GM19035 (cell line): ENCODE measurements at regions not wholly inside any gene's neighbourhood (a gene's known extent, or its start where the extent isn't known, plus 50 kb on each side); places are given as distances from the start of the nearest gene placed in this dataset.

Experiments
- ATAC-seq: cut with Tn5 transposase; IDR thresholded peaks from one replicate; pipeline ENCODE4 v1.9.1; 2021; ENCODE audit not compliant: unreplicated experiment

DNA sequence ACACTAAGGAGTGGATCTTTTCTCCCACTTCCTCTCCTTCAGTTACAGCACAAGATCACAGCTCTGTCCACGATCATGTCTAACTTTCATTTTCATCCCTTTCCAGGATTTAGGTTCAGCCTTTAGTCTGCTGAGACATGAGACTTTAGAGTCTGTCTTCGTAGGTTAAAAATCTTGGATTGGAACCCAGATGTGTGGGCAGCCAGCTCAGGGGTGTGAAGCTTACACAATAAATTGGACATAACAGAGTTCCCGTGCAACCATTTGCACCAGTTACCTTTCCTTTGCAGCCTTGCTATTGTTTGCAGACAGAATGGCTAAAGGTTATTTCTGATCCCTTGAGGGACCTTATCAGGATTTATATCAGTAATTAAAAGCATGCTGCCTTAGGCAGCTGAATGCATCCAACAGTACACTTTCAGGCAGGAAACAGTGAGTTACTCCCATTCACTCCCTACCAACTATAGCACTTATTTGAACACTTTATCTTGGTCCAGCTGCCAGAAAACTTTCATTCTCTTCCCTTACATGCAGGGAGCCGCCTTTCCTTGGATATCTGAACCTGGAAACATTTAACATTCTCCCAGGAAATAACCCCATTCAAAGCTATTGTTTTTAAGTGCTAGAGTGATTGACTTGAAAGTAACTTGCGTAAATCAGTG is 87.3 kb downstream of the TMEM100 start:
- ATAC-seq, result no peak

DNA sequence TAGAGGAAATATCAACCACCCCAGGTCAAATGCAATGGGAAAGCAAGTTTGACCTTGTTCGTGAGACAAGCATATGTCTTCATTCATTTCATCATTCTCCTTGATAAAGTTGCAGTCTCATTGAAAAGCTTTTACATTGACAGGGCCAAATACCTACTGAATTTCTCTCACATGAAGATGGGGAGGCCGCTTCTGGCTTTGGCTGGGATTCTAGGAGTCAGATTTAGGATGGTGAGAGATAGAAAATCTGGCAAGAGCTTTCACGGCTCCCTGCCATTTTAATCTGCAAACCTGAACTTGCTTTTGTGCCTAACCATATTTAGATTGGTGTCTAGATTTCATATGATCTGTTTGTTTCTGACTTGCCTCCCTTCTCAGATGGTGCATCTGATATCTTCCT is 88.0 kb downstream of the TMEM100 start:
- ATAC-seq, result no peak

DNA sequence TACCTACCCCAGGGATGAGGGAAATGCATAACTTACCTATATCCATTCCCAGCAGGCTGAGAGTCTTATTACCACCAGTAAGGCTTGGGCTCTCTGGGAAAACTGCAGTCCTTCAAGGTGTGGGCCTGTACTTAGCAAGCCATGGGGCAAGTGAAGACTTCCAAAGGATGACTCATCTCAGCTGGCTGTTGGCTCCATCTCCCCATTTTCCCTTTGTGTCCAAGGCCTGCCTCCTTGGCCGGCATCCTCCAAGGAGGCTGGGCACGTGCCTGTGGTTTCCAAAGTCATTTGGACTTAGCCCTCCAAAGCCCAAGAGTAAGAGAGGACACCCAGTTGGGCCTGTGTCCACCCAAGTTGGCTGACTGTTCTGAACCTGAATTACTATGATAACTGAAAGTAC is 89.8 kb downstream of the TMEM100 start:
- no peak for ATAC-seq

DNA sequence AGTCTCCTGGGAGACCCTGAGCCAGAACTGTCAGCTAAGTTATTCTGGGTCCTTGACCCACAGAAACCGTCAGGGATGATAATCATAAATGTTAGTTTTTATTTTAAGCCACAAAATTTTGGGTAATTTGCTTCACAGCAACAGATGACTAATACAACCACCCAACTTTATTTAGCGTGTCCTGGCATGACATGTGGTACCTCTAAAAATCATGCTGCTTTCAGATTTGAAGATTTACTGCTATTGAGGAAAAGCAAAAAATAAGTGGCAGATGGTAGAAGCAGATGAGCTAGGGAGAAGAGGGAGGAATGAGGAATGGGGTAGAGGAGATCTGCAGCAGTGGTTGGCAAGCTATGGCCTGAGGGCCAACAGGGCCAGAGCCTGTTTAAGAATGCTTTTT is 90.4 kb downstream of the TMEM100 start:
- no peak for ATAC-seq

DNA sequence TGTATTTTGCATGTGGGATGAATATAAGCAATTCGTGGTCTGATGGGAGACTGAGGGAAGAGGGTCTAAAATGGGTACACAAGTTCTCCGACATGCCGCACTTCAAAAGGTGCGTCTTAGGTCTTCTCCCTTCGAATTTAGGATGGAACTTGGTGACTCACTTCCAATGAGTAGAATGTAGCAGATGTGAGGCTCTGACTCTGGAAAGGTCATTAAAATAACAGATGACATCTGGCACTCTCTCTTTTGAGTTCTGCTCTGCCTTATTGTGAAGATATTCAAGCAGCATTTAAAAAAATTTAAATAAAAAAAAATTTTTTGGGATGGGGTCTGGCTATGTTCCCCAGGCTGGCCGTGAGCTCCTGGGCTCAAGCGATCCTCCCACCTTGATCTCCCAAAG is 92.7 kb downstream of the TMEM100 start:
- ATAC-seq, result no peak

DNA sequence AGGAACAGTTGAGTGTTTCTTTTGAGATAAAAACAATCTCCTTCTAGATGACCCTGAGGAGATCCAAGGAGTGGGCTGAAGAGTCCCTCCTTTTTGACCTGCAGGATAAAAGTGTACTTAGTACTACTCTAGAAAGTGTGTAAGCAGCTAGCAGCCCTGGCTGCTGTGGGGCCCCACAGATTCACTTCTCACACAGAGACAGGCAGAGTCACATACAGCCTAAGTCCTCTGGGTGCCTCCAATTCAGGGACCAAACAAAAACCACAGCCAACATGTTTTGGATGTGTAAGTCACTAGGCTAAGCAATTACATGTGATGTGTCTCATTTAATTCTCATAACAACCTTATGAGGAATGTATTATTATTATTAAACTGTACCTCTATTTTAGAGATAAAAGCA is 97.1 kb downstream of the TMEM100 start:
- peak; percentile 82 for ATAC-seq

DNA sequence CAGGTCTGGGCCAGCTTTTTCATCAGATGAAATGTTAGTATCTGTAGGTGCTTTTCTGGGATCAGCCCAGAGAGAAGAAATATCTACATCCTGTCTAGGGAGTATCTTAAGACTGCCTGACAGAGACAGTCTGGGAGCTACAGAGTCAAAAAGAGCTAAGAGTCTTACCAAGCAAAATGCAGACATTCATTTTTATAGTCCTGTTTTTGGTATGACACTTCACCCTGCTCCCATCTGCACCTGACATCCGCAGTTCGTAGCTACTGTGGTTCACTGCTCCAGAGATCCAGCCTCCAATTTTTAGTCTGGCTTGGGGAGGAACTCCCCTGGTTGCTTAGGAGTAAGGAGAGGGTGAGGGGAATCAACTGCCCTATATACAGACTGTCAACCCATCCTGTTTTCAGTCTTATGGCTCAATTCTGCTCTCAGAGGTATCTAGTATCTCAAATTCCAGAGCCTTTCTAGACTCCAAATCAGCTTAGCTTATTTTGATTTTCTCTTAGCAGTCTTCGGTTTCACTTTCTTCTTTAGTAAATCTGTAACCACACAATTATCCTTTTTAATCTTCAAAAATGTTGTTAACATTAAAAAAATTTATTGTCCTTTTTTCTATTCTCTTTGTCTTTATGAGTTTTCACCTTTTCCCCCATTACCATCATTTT is 97.8 kb downstream of the TMEM100 start:
- peak; percentile 61 for ATAC-seq

DNA sequence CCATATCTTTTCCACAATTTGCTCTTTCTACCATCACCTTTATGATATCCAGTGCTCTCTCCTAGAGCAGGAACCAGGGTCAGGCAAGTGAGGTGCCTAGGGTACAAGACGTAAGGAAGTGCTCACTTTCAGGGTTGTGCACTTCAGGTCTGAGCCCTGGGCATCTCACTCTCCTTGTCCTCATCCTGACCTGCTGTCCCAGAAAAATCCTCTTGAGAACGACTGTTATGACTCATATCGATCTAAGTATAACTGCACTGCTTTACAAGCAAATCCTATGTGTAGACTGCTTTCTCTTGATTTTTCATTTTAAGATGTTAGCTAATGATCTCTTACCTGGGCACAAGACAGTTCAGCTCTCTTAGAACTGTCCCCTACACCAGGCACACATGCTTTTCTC is 100.1 kb downstream of the TMEM100 start:
- ATAC-seq, result no peak

DNA sequence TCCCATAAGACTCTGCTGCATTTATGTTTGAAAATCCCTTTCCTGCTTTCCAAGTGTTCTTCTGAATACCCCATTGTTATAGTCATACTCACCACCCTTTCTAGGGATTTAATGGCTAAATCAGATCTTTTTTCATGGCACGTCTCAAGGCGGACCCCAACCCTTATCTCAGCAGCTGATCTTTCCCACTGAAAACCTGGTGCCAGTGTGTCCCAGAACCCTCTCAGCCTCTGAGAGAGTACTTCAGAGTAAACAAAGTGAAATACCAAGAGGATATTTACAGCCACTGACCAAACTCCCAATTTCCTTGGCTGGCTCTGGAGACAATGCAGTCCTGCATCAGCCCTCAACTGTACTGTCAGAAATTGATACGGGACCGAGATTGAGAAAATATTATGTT is 101.7 kb downstream of the TMEM100 start:
- no peak for ATAC-seq

DNA sequence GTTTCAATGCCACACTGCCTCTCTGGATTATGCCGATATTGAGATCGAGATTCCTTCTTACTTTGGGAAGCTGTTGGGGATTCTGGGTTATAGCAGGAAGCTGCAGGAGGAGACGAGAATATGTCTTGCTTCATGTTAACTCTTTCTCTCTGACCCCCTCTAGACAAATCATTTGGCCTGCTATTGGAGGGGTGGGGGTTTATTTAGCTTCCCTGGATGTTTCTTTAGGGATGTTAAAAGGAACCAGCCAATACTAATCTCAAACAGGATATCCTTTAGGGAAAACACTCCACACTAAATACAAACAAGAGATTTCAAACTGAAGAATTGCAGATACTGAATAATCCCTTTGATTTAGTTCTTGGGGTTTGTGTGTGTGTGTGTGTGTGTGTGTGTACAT is 102.6 kb downstream of the TMEM100 start:
- no peak for ATAC-seq

DNA sequence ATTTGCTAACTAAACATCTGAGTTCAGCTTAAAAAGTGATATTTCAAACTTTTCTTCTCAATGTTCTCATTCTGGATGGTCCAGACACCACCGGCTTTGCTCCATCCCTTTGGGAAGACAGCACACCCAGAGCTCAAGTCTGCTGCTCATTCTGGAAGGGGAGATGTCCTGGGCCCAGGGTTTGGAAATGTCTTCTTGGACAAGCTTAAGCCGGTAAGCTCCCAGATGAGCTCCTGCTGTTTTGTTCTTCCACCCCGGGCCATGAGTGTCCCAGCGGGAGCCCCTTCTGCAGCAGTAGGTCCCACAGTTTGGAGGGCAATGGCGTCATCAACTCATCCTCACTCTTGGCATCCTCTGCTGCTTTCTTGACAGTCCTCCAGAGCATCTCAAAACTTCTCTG is 105.2 kb downstream of the TMEM100 start:
- no peak for ATAC-seq

DNA sequence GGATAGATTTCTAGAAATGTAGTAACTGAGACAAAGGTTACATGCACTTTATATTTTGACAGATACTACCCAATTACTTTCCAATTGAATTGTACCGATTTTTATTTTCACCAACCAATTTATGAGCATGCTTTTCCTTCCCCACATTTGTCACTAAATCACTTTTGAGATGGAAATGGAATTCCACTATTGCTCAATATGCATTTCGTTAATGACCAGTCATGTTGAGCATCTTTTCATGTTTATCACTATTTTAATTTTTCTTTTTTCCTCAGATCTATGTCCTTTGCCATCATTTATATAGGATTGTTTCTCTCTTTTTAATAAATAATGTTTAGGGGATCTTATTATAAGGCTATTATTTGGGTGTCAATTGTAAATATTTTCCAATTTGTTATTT is 102.8 kb upstream of the SMIM36 start:
- no peak for ATAC-seq

DNA sequence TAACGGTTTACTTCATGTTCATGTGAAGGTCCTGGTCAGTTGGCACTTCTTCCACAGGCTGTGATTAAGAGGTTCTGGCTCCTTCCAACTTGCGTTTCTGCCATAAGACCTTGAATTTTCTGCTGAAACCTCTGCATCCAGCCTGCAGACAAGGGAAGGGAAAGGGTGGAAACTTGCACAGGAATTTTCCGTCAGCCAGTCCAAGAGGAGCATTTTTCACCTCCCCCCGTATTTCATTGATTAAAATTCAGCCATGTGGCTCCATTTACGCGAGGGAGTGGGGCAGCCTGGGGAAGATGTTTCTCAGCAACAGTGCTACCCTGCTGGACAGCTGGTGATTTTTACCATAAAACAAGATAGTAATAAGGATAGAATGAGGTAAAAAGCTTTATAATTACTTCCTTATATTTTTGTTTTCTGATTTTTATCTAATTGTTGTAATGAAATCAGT is 101.5 kb upstream of the SMIM36 start:
- ATAC-seq, result no peak

DNA sequence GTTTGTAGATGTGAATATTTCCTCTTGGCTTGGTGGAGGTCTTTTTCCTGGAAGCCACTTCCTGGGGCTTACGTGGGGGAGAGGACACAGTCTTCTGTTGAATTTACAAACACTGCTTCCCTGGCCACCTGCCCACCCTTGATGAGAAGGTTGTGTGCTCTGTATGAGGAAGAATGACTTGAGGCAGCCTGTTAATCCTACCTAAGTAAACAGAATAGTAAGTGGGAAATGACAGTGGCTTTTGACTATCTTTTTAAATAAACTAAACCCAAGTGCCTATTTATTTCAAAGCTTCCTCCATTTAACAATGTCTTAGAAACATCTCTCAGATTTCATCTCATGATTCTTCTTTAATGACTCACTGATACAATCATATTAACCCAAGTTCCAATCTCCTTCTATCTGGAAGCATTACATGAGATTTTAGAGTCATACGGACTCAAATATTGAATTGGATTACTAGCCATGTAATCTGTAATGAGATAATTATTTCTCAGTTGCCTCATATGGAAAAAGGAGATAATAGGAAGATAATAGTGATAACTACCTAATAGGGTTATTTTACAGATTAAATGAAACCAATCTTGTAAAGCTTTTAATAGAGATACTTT is 96.6 kb upstream of the SMIM36 start:
- no peak for ATAC-seq

DNA sequence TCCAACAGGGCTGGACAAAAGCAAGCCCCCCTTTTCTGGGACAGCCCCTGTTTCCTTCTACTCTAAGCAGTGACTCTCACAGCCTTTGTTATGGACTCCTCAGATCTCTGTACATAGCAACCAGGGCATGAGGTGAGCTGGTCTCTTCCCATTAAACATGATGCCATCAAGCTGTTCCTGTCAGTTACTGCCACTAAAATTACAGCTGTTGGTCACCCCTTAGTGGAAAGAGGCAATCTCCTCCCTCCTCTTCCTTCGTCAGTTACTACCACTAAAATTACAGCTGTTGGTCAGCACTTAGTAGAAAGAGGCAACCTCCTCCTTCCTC is 95.2 kb upstream of the SMIM36 start:
- ATAC-seq, result no peak

DNA sequence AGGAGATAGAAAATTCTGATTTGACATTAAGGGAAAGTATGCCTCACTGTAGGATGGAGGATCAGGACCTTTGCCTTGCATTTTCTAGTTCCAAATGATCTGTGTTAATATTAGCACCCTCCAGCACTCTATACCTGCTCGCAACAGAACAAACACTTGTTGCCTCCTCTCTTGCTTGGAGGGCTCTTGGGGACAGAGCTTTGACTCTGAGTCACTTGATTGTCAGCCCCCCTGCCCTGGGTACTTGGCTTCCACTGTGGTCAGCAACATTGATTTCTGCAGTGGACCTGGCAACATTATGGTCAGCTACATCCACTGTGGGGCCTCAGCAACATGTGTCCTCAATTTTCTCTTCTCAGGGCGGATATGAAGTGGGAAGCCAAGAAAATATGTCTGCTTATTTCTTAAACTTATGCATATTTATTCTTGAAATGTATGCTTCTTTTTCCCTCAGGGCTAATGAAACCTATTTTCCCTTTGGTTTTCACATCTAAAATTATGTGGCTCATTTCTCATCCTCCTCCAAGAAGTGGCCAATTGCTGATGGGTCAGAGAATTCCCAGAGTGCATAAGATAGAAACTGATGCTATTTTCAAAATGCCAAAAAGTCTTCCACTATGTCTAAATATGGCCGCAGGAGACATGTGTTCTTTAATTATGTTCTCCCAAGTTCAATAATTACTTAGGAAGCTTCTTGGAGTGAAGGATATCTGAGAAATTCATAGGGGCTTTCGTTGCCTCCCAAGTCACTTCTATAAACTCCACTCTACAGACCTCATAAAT is 94.6 kb upstream of the SMIM36 start:
- no peak for ATAC-seq

DNA sequence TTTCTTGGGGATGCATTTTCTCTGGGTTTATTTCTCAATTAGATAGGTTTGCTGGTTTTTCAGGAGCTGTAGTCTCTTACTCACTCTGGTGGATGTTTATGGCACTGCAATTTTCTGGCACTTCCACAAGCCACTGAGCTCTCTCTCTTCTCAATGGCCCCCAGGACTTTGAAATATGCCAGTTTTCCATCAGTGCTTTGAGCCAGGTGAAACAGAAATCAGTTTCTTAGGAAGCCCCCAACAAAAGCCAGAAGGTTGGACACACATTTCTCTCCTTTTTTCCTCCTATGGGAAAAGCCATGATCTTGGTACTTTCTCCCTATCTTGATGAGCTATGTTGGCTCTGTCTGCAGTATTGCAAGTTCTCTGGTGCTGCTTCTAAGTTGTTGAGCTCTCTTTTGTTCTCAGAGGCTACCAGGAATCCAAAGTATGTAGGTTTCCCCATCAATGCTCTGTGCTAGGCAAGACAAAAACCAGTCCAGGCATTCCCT is 90.7 kb upstream of the SMIM36 start:
- ATAC-seq, result no peak

DNA sequence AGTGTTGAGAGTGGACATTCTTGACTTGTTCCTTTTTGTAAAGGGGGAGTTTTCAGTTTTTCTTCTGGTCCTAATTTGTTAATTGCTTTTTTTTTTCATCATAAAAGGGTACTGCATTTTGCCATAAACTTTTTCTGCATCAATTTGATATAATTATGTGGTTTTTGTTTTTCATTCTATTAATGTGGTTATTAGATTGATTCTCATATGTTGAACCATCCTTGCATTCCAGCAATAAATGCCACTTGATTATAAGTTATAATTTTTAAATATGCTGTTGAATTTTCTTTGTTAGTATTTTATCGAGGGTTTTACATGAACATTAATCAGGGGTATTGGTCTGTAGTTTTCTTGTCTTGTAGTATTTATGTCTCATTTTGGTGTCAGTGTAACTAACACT is 87.2 kb upstream of the SMIM36 start:
- ATAC-seq, result no peak

DNA sequence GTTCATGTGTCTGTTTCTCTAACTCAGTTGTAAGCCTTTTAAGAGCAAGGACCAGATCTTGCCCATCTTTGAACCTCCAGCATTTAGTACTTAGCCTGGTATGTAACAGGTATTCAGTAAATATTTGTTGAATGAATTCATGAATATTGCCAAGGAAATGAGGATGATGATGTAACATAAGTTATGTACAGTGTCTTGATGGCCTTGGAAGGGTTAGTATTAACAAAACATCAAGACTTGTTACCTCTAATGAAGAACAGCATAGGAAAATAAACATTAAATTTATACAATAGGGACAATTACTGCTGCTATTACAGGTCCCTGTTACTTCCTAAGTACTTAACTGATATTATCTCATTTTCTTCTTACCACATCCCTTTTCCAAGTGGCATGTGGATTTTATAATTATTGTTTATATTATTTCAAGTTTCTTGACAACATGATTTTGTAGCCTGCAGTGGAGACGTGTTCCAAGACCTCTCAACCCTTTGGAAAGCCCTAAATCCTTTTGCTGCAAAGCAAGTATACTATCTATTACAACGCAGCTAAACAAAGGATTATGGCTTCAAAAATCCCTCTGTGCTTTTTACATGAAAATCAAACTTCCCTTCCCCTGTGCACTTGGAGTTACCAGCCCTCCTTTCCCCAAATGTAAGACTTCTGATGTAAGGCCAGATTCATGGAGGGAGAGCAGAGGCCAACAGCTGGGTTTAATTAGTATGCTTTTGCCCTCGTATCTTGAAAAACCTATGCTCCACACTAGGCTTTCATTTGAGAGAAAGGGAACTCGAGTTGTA is 77.4 kb upstream of the SMIM36 start:
- no peak for ATAC-seq

DNA sequence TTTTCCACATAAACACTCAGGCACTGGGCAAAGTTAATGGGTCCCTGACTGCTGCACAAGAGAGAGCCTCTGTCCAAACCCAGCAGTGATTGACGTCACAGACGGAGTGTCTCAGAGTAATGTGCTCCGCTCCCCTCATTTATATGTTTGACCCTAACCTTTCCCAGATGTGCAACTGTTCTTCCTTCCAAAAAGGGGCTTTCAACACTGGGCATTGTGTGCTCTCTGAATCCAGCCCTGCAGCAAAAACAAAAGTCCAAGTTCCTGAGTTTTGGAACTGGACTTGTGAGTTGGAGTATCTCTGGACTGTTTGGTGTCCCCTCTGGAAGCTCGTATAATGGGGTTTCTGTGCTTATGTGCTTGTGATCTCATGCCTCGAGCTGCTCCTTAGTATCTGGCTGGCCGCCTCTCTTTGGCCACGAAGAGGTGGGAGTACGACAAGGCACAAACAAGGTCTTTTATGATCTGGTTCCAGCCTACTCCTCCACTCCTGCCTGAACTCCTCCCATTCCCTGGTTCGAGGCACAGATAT is 76.4 kb upstream of the SMIM36 start:
- no peak for ATAC-seq

DNA sequence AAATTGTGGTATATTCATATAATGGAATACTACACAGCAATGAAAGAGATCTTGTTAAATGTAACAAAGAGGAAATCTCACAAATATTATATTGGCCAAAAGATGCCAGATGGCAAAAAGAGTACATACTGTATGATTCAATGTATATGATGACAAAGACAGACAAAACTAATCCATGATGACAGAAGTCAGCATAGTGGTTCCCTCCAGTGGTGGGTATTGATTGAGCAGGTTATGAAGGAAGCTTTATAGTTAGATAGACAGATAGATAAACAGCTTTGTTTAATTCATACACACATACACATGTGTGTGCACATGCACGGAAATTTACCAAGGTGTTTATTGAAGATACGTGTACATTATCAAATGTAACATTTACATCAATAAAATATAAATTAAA is 74.4 kb upstream of the SMIM36 start:
- ATAC-seq, result no peak
